Activated naive CD4-positive, alpha-beta T cell treated with anti-CD3 and anti-CD28 coated beads, Interleukin-2, amount 10 ng/mL, durations not matched to agents 7 days and 5 days (primary cell): ENCODE measurements at regions not wholly inside any gene's neighbourhood (a gene's known extent, or its start where the extent isn't known, plus 50 kb on each side); places are given as distances from the start of the nearest gene placed in this dataset.
"Not testable (repeated sequence)": the region's sequence is repeated elsewhere in the genome, so short reads cannot be mapped to it uniquely, and the experiment has no call there.

Experiments
- CTCF ChIA-PET: fragments of 350-600 bp; sonication (Branson Sonifier 250); formaldehyde crosslinking; loops from one replicate; lab custom pipeline; 2021; ENCODE audit warnings: antibody characterized with exemption; lab: Charles Lee
- DNase-seq: peaks from one replicate; pipeline ENCODE4 v3.0.0-alpha.2; 2020
- H3K27ac Mint-ChIP-seq: one replicate; pipeline ENCODE4 v1.8.0; 2021; ENCODE audit warnings: mild to moderate bottlenecking, moderate library complexity, mixed read lengths
- H3K27me3 Mint-ChIP-seq: one replicate; pipeline ENCODE4 v1.8.0; 2021; ENCODE audit warnings: mild to moderate bottlenecking, mixed read lengths
- H3K36me3 Mint-ChIP-seq: one replicate; pipeline ENCODE4 v1.8.0; 2021; ENCODE audit warnings: mixed read lengths
- H3K4me1 Mint-ChIP-seq: one replicate; pipeline ENCODE4 v1.8.0; 2021; ENCODE audit warnings: mixed read lengths
- H3K4me3 Mint-ChIP-seq: one replicate; pipeline ENCODE4 v1.8.0; 2021; ENCODE audit warnings: mild to moderate bottlenecking, moderate library complexity, mixed read lengths
- H3K9me3 Mint-ChIP-seq: one replicate; pipeline ENCODE4 v1.8.0; 2021; ENCODE audit warnings: mixed read lengths

- CTCF ChIA-PET, result interaction anchor here (1.0 to 1.6 kb wide), 2 partner anchors 107 to 152 kb away, joined by 3 to 5 read pairs; no protein-coding TSS in a partner anchor
- DNase-seq, result no peak
- H3K36me3 Mint-ChIP-seq, result no peaks in the 10 kb centered on the region
- peaks cover 5% of the 10 kb centered on the region for H3K9me3 Mint-ChIP-seq
- no peak overlapping the region for H3K4me3 Mint-ChIP-seq
- H3K27ac Mint-ChIP-seq, result no peak overlapping the region
- no peaks in the 10 kb centered on the region for H3K4me1 Mint-ChIP-seq
- peaks cover 12% of the 10 kb centered on the region for H3K27me3 Mint-ChIP-seq
These were observed 97.2 kb upstream of the PODXL start for GRCh38 chr7:131653418-131654248.

- CTCF ChIA-PET, result interaction anchor here (1.7 kb wide), 1 partner anchor 36 kb away, joined by 4 read pairs; no protein-coding TSS in a partner anchor
- Mint-ChIP-seq H3K4me3 (no peak overlapping the region), H3K27ac (no peak overlapping the region), H3K27me3 (peaks cover 12% of the 10 kb centered on the region), H3K4me1 (no peaks in the 10 kb centered on the region), H3K9me3 (peaks cover 5% of the 10 kb centered on the region), H3K36me3 (no peaks in the 10 kb centered on the region)
- DNase-seq, result no peak
These were observed 96.5 kb upstream of the PODXL start for GRCh38 chr7:131652934-131653333.

GRCh38 chr7:131652194-131652593, 95.8 kb upstream of the PODXL start:
- CTCF ChIA-PET, result interaction anchor here (1.7 kb wide), 1 partner anchor 37 kb away, joined by 4 read pairs; no protein-coding TSS in a partner anchor
- Mint-ChIP-seq H3K4me1 (no peaks in the 10 kb centered on the region), H3K9me3 (peaks cover 5% of the 10 kb centered on the region), H3K27me3 (peaks cover 12% of the 10 kb centered on the region), H3K27ac (no peak overlapping the region), H3K36me3 (no peaks in the 10 kb centered on the region), H3K4me3 (no peak overlapping the region)
- no peak for DNase-seq

GRCh38 chr7:131649879-131650278, 93.5 kb upstream of the PODXL start:
- Mint-ChIP-seq H3K27me3 (peaks cover 9% of the 10 kb centered on the region), H3K9me3 (peaks cover 5% of the 10 kb centered on the region), H3K36me3 (no peaks in the 10 kb centered on the region), H3K4me3 (no peak overlapping the region), H3K27ac (no peak overlapping the region), H3K4me1 (no peaks in the 10 kb centered on the region)
- no peak for DNase-seq
- CTCF ChIA-PET, result no interaction called here

- Mint-ChIP-seq H3K4me3 (no peak overlapping the region), H3K9me3 (peaks cover 3% of the 10 kb centered on the region), H3K4me1 (no peaks in the 10 kb centered on the region), H3K27me3 (peaks cover 5% of the 10 kb centered on the region), H3K27ac (no peak overlapping the region), H3K36me3 (no peaks in the 10 kb centered on the region)
- DNase-seq, result no peak
- CTCF ChIA-PET, result interaction anchor here (1.1 kb wide), 1 partner anchor 102 kb away, joined by 3 read pairs; no protein-coding TSS in a partner anchor
These were observed 92.6 kb upstream of the PODXL start for GRCh38 chr7:131649003-131649541.

- no peak for DNase-seq
- no peak overlapping the region for H3K27ac Mint-ChIP-seq
- H3K27me3 Mint-ChIP-seq, result peaks cover 5% of the 10 kb centered on the region
- CTCF ChIA-PET, result interaction anchor here (1.1 kb wide), 1 partner anchor 101 kb away, joined by 3 read pairs; no protein-coding TSS in a partner anchor
- no peak overlapping the region for H3K4me3 Mint-ChIP-seq
- H3K9me3 Mint-ChIP-seq, result no peaks in the 10 kb centered on the region
- no peaks in the 10 kb centered on the region for H3K4me1 Mint-ChIP-seq
- no peaks in the 10 kb centered on the region for H3K36me3 Mint-ChIP-seq
These were observed 92.1 kb upstream of the PODXL start for GRCh38 chr7:131648491-131648890.

- Mint-ChIP-seq H3K27ac (no peak overlapping the region), H3K36me3 (no peaks in the 10 kb centered on the region), H3K27me3 (peaks cover 14% of the 10 kb centered on the region), H3K9me3 (no peaks in the 10 kb centered on the region), H3K4me1 (no peaks in the 10 kb centered on the region), H3K4me3 (no peak overlapping the region)
- CTCF ChIA-PET, result no interaction called here
- DNase-seq, result no peak
These were observed 89.8 kb upstream of the PODXL start for GRCh38 chr7:131646203-131646602.

GRCh38 chr7:131642429-131642828, 86.0 kb upstream of the PODXL start:
- DNase-seq, result no peak
- Mint-ChIP-seq H3K27ac (no peak overlapping the region), H3K4me3 (no peak overlapping the region), H3K27me3 (peaks cover 22% of the 10 kb centered on the region), H3K9me3 (no peaks in the 10 kb centered on the region), H3K36me3 (no peaks in the 10 kb centered on the region), H3K4me1 (no peaks in the 10 kb centered on the region)
- CTCF ChIA-PET, result no interaction called here

GRCh38 chr7:131640686-131641085, 84.3 kb upstream of the PODXL start:
- Mint-ChIP-seq H3K4me3 (no peak overlapping the region), H3K4me1 (no peaks in the 10 kb centered on the region), H3K9me3 (no peaks in the 10 kb centered on the region), H3K27ac (no peak overlapping the region), H3K36me3 (no peaks in the 10 kb centered on the region), H3K27me3 (peaks cover 17% of the 10 kb centered on the region)
- CTCF ChIA-PET, result no interaction called here
- DNase-seq, result no peak

- H3K4me1 Mint-ChIP-seq, result no peaks in the 10 kb centered on the region
- CTCF ChIA-PET, result no interaction called here
- no peak for DNase-seq
- peaks cover 17% of the 10 kb centered on the region for H3K27me3 Mint-ChIP-seq
- no peak overlapping the region for H3K4me3 Mint-ChIP-seq
- no peaks in the 10 kb centered on the region for H3K36me3 Mint-ChIP-seq
- no peaks in the 10 kb centered on the region for H3K9me3 Mint-ChIP-seq
- no peak overlapping the region for H3K27ac Mint-ChIP-seq
These were observed 82.4 kb upstream of the PODXL start for GRCh38 chr7:131638641-131639430.

GRCh38 chr7:131637859-131638258, 81.4 kb upstream of the PODXL start:
- Mint-ChIP-seq H3K9me3 (no peaks in the 10 kb centered on the region), H3K27me3 (peaks cover 17% of the 10 kb centered on the region), H3K27ac (no peak overlapping the region)

GRCh38 chr7:131636092-131636491, 79.7 kb upstream of the PODXL start:
- Mint-ChIP-seq H3K4me1 (no peaks in the 10 kb centered on the region), H3K36me3 (no peaks in the 10 kb centered on the region), H3K4me3 (no peak overlapping the region), H3K27ac (no peak overlapping the region), H3K9me3 (no peaks in the 10 kb centered on the region), H3K27me3 (peaks cover 13% of the 10 kb centered on the region)
- CTCF ChIA-PET, result no interaction called here
- DNase-seq, result no peak

More at GRCh38 chr7:131637859-131638258, 81.4 kb upstream of the PODXL start:
- Mint-ChIP-seq H3K4me3 (no peak overlapping the region), H3K4me1 (no peaks in the 10 kb centered on the region), H3K36me3 (no peaks in the 10 kb centered on the region)
- CTCF ChIA-PET, result no interaction called here
- no peak for DNase-seq

- H3K36me3 Mint-ChIP-seq, CTCF ChIA-PET, H3K9me3 Mint-ChIP-seq, DNase-seq, H3K27ac Mint-ChIP-seq, H3K4me3 Mint-ChIP-seq, H3K4me1 Mint-ChIP-seq: not testable (repeated sequence)
- peaks cover 19% of the 10 kb centered on the region for H3K27me3 Mint-ChIP-seq
These were observed 77.8 kb upstream of the PODXL start for GRCh38 chr7:131634197-131634596.

GRCh38 chr7:131633342-131633843, 77.0 kb upstream of the PODXL start:
- no peak overlapping the region for H3K27ac Mint-ChIP-seq
- H3K9me3 Mint-ChIP-seq, result no peaks in the 10 kb centered on the region
- H3K4me3 Mint-ChIP-seq, result no peak overlapping the region
- no peaks in the 10 kb centered on the region for H3K36me3 Mint-ChIP-seq
- CTCF ChIA-PET, result no interaction called here
- H3K27me3 Mint-ChIP-seq, result peaks cover 20% of the 10 kb centered on the region
- no peak for DNase-seq
- H3K4me1 Mint-ChIP-seq, result no peaks in the 10 kb centered on the region
